ENCODE measurements at regions not wholly inside any gene's neighbourhood (a gene's known extent, or its start where the extent isn't known, plus 50 kb on each side); places are given as distances from the start of the nearest gene placed in this dataset.

- DNase-seq (ENCODE audit: low spot score), result no peak
Observed at GRCh38 chr11:119940401-119940976, 197.4 kb downstream of the TRIM29 start.

GRCh38 chr11:119937412-119937811, 200.5 kb downstream of the TRIM29 start:
- no peak for DNase-seq (ENCODE audit: low spot score)

GRCh38 chr11:119936426-119936825, 201.5 kb downstream of the TRIM29 start:
- no peak for DNase-seq (ENCODE audit: low spot score)

GRCh38 chr11:119935349-119935925, 202.5 kb downstream of the TRIM29 start:
- DNase-seq (ENCODE audit: low spot score), result no peak

GRCh38 chr11:119934866-119935265, 203.0 kb downstream of the TRIM29 start:
- DNase-seq (ENCODE audit: low spot score), result no peak

GRCh38 chr11:119934267-119934666, 203.6 kb downstream of the TRIM29 start:
- no peak for DNase-seq (ENCODE audit: low spot score)

- DNase-seq (ENCODE audit: low spot score), result no peak
Observed at GRCh38 chr11:119933584-119933983, 204.3 kb downstream of the TRIM29 start.

GRCh38 chr11:119932828-119933562, 204.0 kb upstream of the NECTIN1 start:
- DNase-seq (ENCODE audit: low spot score), result no peak

GRCh38 chr11:119928047-119928446, 199.0 kb upstream of the NECTIN1 start:
- DNase-seq (ENCODE audit: low spot score), result no peak

GRCh38 chr11:119924017-119924416, 195.0 kb upstream of the NECTIN1 start:
- no peak for DNase-seq (ENCODE audit: low spot score)

- no peak for DNase-seq (ENCODE audit: low spot score)
Observed at GRCh38 chr11:119921571-119921970, 192.6 kb upstream of the NECTIN1 start.

GRCh38 chr11:119920666-119921387, 191.8 kb upstream of the NECTIN1 start:
- DNase-seq (ENCODE audit: low spot score), result no peak

- DNase-seq (ENCODE audit: low spot score), result no peak
Observed at GRCh38 chr11:119919656-119920055, 190.7 kb upstream of the NECTIN1 start.

- no peak for DNase-seq (ENCODE audit: low spot score)
Observed at GRCh38 chr11:119918347-119918746, 189.3 kb upstream of the NECTIN1 start.

GRCh38 chr11:119916568-119916967, 187.6 kb upstream of the NECTIN1 start:
- DNase-seq (ENCODE audit: low spot score), result no peak

GRCh38 chr11:119912229-119912628, 183.2 kb upstream of the NECTIN1 start:
- no peak for DNase-seq (ENCODE audit: low spot score)

- DNase-seq (ENCODE audit: low spot score), result no peak
Observed at GRCh38 chr11:119910650-119911049, 181.7 kb upstream of the NECTIN1 start.

GRCh38 chr11:119910051-119910450, 181.1 kb upstream of the NECTIN1 start:
- no peak for DNase-seq (ENCODE audit: low spot score)

- no peak for DNase-seq (ENCODE audit: low spot score)
Observed at GRCh38 chr11:119909495-119909894, 180.5 kb upstream of the NECTIN1 start.

GRCh38 chr11:119909077-119909476, 180.1 kb upstream of the NECTIN1 start:
- DNase-seq (ENCODE audit: low spot score), result no peak

GRCh38 chr11:119908573-119908904, 179.5 kb upstream of the NECTIN1 start:
- no peak for DNase-seq (ENCODE audit: low spot score)

- no peak for DNase-seq (ENCODE audit: low spot score)
Observed at GRCh38 chr11:119907878-119908572, 179.0 kb upstream of the NECTIN1 start.

All from HT-29 (cell line).